ENCODE measurements at regions not wholly inside any gene's neighbourhood (a gene's known extent, or its start where the extent isn't known, plus 50 kb on each side); places are given as distances from the start of the nearest gene placed in this dataset.

- TF ChIP-seq EP300 (IDR thresholded peaks at IDR 0.05): no peak
- TF ChIP-seq POLR2A (IDR thresholded peaks at IDR 0.05): no peak
- no peak for TF ChIP-seq POLR2AphosphoS5 (IDR thresholded peaks at IDR 0.05)
- TF ChIP-seq CTCF (IDR thresholded peaks at IDR 0.05): no peak
Observed at GRCh38 chr2:120786038-120786960, 50.6 kb downstream of the GLI2 start.

All from upper lobe of left lung (tissue), 4 donors.